CD4-positive, alpha-beta T cell treated with Interleukin-4 for 4 hours (primary cell): ENCODE measurements at regions not wholly inside any gene's neighbourhood (a gene's known extent, or its start where the extent isn't known, plus 50 kb on each side); places are given as distances from the start of the nearest gene placed in this dataset.

Experiments
- DNase-seq: peaks from one replicate; pipeline ENCODE4 v3.0.0-alpha.2; 2020

DNA sequence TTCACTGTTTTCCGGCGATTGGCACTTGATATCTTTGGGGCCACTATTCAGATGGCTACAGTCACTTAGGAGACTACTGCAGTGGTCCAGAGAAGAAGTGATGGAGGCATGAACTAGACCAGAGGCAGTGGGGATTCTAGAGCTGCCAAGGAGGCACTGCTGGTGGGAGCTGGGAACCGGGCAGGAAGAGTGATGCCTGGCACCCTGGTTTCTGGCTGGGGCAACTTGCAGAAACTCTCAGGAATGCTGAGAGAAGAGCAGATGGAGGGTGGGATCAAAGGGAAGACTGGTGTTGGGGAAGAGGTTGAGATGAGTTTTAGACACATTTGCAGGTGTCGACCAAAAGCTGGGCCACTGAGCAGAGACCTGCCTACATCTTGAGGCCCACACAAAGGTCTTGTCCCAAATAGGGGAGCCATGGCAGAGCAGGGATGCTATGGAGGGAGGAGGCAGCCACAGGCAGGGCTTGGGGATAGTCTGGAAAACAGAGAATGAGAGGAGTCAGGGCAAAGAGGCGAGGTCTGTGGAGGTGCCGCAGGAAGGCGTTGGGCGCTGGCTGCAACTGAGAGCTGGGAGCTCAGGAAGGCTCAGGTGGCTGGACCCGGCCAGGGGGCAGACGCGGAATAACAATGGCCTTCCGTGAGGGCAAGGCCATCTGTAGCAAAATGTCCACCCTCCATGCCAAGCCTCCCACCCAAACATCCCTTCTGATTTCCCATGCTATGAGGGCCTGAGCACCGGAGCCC lies 118.9 kb downstream of the TOMM20 start:
- no peak for DNase-seq

DNA sequence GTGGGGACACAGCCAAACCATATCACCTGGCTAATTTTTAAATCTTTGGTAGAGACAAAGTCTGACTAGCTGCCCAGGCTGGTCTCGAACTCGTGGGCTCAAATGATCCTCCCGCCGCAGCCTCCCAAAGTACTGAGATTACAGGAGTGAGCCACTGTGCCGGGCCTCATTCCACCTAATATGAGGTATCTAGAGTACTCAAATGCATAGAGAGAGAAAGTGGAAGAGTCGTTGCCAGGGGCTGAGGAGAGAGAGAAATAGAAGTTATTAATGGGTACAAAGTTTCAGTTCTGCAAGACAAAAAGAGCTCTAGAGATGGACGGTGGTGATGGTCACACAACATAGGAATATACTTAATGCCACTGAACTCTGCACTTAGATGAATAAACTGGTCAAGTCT lies 119.6 kb downstream of the TOMM20 start:
- no peak for DNase-seq

- DNase-seq: no peak
These were observed 120.4 kb downstream of the TOMM20 start for GRCh38 chr1:235008239-235008638.

DNA sequence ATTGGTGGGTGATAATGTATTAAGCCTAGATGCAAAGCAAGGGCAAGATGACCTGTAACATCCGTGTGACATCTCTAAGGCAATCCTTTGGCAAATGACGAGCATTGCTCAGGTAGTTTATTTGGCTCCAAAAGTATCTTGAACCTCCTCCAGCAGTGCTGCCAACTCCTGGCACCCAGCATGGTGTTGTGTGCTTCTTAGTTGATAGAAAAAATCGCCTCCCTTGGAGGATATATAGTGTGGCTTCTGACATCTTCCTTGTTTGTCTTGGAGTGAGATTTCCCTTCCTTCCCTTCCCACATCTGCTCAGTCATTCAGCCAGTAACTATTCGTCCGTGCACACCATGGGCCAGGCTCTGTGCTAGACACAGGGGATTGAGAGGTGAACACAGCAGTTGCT lies 121.8 kb downstream of the TOMM20 start:
- no peak for DNase-seq

GRCh38 chr1:235006132-235006721 lies 122.4 kb downstream of the TOMM20 start:
- no peak for DNase-seq

GRCh38 chr1:235004840-235005391 lies 123.7 kb downstream of the TOMM20 start:
- no peak for DNase-seq

DNA sequence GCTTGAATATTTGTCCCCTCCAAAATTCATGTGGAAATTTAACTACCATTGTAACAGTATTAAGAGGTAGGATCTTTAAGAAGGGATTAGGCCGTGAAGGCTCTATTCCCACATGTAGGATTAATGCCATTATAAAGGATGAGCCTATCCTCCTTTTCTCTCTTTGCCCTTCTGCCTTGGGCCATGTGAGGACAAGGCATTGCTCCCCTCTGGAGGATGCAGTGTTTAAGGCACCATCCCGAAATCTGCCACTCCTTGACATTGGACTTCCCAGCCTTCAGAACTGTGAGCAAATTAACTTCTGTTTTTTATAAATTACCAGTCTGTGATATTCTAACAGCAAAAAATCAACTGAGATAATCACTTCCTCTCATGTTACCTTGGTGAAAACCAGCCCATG lies 124.4 kb downstream of the TOMM20 start:
- DNase-seq: no peak

DNA sequence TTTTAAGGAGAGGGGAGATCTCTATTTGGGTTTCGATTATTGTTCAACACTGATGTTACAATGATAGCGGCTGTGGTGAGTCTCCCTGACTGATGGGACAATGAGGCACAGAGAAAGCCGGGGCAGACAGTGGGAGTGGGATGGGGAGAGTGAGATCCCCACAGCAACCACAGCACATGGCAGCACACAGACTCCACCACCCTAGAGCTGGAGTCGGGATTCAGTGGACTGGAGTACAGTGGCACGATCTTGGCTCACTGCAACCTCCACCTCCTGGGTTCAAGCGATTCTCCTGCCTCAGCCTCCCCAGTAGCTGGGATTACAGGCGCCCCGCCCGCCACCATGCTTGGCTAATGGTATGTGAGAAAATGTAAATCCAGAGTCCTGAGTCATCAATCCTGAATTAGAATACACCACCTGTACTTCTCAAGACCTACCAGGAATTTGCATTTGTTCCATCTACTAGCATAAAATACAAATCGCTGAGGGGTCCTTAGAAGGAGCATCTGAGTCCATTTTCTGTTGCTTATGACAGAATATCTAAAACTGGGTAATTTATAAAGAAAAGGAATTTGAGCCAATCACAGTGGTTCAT lies 125.8 kb downstream of the TOMM20 start:
- DNase-seq: no peak

- no peak for DNase-seq
These were observed 129.1 kb downstream of the TOMM20 start for GRCh38 chr1:234999513-234999940.

- DNase-seq: no peak
These were observed 130.5 kb downstream of the TOMM20 start for GRCh38 chr1:234997896-234998741.

GRCh38 chr1:234997201-234997895 lies 131.3 kb downstream of the TOMM20 start:
- no peak for DNase-seq

DNA sequence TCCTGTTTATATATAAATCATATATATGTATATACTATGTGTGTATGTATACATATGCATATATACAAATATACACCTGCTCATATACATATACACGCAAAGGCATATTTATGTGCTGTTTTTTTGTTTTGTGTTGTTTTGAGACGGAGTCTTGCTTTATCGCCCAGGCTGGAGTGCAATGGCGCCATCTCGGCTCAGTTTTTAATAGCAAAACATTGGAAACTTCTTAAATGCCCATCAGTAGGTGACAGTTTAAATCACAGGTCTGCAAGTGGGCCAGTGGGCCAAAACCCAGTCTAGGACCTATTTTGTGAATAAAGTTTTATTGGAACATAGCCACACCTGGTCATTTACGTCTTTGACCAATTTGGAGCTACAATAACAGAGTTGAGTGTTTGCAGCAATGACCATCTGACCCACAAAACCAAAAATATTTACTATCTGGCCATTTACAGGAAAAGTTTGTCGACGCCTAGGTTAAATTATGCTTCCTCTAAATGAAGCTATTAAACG lies 132.3 kb downstream of the TOMM20 start:
- DNase-seq: no peak

DNA sequence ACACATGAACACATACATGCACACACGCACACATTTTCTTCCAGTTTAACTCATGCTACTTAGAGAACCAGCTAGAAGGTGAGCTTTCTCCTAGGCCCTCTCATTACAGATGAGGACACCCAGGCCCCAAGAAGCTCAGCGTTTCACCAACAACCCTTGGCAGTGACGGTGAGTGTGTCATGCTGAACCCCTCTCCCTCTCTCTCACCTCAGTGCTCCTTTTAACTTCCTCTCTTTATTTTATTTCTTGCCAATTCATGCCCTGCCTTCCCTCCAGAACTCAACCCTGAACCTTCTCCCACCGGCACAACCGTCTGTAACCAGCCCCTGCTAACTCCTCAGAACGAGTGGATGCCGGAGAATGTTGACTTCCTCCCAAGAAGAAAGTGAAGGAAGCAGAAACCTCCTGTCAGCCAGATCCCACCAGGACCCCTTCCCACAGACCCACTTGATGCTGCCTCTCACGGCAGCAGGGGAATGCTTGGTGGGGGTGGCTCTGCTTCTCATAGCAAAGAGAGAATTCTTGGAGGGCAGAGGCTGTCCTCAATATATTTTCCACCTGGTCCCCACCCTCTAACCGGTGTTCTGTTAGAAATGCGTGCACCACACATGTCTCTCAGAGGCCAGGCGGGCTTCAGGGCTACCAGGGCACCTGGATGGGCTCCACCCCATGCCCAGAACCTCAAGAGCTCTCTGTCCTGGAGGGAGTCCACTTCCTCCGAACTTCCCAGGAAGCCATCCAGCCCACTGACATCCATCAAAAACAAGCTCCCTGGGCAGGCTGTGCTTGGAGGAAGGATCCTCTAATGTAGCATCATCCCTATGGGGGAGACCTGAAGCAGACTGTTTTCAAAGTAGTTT lies 134.0 kb downstream of the TOMM20 start:
- no peak for DNase-seq

DNA sequence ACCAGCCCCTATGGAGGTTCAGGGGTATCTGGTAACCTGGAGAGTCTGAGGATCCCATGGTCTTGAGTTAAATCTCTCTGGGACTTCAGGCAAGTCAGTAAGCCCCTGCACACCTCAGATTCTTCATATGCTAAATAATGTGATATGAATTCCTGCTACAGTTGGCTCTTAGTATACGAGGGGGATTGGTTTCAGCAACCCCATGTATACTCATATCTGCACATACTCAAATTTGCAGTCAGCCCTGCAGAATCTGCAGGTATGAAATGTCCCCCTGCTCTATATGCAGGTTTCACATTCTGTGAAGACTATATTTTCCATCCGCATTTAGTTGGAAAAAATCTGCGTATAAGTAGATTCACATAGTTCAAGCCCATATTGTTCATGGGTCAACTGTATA lies 136.6 kb downstream of the TOMM20 start:
- DNase-seq: no peak

DNA sequence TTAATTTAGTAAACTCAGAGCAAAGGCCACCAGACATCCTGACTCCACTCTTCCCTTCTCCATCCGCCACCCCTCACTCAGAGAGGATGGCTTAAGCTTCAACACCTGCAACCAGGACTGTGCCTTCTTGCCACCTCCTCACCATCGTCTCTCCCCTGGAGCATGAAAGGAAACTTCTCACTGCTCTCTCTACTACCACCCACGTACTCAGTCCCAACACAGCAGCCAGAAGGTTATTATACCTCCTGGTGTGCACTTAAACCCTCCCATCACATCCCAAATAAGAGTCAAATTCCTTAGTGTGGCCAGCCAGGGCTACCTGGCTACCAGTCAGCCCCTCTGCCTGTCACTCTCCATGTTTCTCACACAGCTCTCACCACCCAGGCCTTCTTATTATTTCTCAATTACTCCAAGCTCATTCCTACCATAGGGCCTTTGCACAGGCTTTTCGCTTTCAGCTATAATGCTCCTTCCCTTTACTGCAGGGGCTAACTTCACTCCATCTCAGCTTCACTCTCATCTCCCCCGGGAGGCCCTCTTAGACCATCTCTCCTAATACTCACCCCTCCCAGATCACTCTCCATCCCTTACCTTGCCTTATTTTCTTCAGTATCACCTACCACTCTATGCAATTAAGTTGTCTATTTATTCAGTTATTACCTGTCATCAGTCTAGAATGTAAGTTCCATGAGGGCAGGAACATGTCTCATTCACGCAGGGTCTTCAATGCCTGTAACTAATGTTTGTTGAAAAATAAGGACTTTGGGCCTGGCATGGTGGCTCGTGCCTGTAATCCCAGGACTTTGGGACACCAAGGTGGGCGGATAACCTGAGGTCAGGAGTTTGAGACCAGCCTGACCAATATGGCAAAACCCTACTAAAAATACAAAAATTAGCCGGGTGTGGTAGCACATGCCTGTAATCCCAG lies 137.5 kb downstream of the TOMM20 start:
- DNase-seq: no peak

GRCh38 chr1:234990328-234990675 lies 138.3 kb downstream of the TOMM20 start:
- DNase-seq: no peak

DNA sequence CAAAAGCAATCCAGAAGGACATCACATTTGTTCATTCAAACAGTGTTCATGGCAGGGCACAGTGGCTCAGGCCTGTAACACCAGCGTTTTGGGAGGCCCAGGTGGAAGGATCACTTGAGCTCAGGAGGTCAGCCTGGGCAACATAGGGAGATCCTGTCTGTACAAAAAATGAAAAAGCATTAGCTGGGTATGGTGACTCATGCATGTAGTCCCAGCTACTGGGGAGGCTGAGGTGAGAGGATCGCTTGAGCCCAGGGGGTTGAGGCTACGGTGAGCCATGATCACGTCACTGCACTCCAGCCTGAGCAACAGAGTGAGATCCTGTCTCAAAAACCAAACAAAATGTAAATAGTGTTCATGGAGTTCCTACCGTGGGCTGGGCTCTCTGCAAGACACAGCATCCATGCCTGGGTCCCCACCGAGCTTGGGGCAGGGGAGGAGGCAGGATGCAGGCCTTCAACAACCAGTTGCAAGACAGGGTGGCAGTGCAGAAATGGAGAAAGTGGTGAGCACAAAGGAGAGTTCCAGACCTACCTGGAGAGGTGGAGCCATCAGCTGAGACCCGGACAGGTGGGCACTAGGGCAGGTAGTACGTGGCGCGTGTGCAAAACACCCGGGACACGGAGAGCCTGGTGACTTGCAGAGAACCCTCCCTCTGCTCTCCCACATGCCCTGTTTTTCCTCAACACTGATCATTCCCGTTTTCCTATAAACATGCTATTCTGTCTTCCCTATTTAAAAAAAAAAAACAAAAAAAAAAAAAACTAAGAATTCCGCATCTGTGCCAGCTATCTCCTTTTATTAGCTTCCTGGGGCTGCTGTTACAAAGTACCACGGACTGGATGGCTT lies 138.9 kb downstream of the TOMM20 start:
- no peak for DNase-seq

GRCh38 chr1:234989019-234989418 lies 139.6 kb downstream of the TOMM20 start:
- no peak for DNase-seq

DNA sequence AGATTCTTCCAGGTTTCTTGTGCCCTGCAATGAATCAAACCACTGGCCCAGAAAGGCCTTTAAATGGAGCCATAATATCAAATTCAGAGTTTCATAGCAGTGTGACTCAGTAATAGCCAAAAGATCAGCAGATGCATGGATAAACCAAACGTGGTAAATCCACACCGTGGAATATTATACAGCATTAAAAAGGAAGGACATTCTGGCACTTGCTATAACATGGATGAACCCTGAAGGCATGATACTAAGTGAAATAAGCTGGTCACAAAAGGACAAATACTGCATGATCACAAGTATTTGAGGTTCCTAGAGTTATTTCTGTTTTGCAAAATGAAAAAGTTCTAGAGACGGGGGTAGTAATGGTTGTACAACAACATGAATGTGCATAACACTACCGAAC lies 140.1 kb downstream of the TOMM20 start:
- no peak for DNase-seq
